ENCODE measurements at regions not wholly inside any gene's neighbourhood (a gene's known extent, or its start where the extent isn't known, plus 50 kb on each side); places are given as distances from the start of the nearest gene placed in this dataset.

- Histone ChIP-seq H3K9ac (ENCODE audit: insufficient read length, low read depth) (no peak overlapping the region), H3K4me1 (ENCODE audit: insufficient read depth, insufficient read length) (no peaks in the 10 kb centered on the region), H3K4me3 (ENCODE audit: insufficient read length, low read depth) (no peak overlapping the region), H3K36me3 (ENCODE audit: insufficient read depth, insufficient read length, low read length) (no peaks in the 10 kb centered on the region), H3K9me3 (ENCODE audit: insufficient read depth, low read length) (no peaks in the 10 kb centered on the region), H3K27me3 (ENCODE audit: insufficient read depth, insufficient read length) (no peaks in the 10 kb centered on the region)
- no peak for DNase-seq (ENCODE audit: low read depth, low spot score)
- TF ChIP-seq YY1 (IDR thresholded peaks at IDR 0.05; ENCODE audit: insufficient read depth, insufficient read length) (no peak), ZNF274 (IDR thresholded peaks at IDR 0.05; ENCODE audit: low read depth, low read length) (no peak), SUZ12 (IDR thresholded peaks at IDR 0.05; ENCODE audit: extremely low read depth, insufficient read depth, insufficient read length) (no peak)
Observed at GRCh38 chr6:98579079-98579478, 255.3 kb upstream of the POU3F2 start.

GRCh38 chr6:98579941-98580340 lies 254.4 kb upstream of the POU3F2 start:
- no peaks in the 10 kb centered on the region for H3K9me3 ChIP-seq (ENCODE audit: insufficient read depth, low read length)
- H3K36me3 ChIP-seq (ENCODE audit: insufficient read depth, insufficient read length, low read length): no peaks in the 10 kb centered on the region
- no peak overlapping the region for H3K4me3 ChIP-seq (ENCODE audit: insufficient read length, low read depth)
- H3K4me1 ChIP-seq (ENCODE audit: insufficient read depth, insufficient read length): no peaks in the 10 kb centered on the region
- no peak for DNase-seq (ENCODE audit: low read depth, low spot score)
- no peak overlapping the region for H3K9ac ChIP-seq (ENCODE audit: insufficient read length, low read depth)
- no peak for TF ChIP-seq ZNF274 (IDR thresholded peaks at IDR 0.05; ENCODE audit: low read depth, low read length)
- no peak for TF ChIP-seq SUZ12 (IDR thresholded peaks at IDR 0.05; ENCODE audit: extremely low read depth, insufficient read depth, insufficient read length)
- TF ChIP-seq YY1 (IDR thresholded peaks at IDR 0.05; ENCODE audit: insufficient read depth, insufficient read length): no peak
- no peaks in the 10 kb centered on the region for H3K27me3 ChIP-seq (ENCODE audit: insufficient read depth, insufficient read length)

DNA sequence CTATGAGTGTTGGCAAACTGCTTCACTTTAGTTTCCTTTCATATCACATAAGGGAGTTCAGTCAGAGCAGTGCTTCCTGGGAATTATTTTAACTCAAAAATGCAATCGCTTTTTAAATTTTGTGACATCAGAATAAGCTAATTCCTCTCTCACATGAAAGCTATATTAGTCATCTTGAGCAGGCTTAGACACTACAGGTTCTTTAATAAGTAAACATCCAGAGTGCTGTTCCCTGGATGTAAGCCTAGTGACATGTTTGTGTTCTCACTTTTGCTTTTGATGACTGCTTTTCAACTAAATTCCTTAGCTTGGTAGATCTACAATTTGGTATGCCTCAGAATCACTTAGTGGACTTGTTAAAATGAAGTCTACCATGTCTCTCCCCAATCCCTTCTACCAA lies 252.7 kb upstream of the POU3F2 start:
- no peaks in the 10 kb centered on the region for H3K36me3 ChIP-seq (ENCODE audit: insufficient read depth, insufficient read length, low read length)
- TF ChIP-seq YY1 (IDR thresholded peaks at IDR 0.05; ENCODE audit: insufficient read depth, insufficient read length) (no peak), SUZ12 (IDR thresholded peaks at IDR 0.05; ENCODE audit: extremely low read depth, insufficient read depth, insufficient read length) (no peak), ZNF274 (IDR thresholded peaks at IDR 0.05; ENCODE audit: low read depth, low read length) (no peak)
- no peak for DNase-seq (ENCODE audit: low read depth, low spot score)
- H3K4me3 ChIP-seq (ENCODE audit: insufficient read length, low read depth): no peak overlapping the region
- H3K27me3 ChIP-seq (ENCODE audit: insufficient read depth, insufficient read length): no peaks in the 10 kb centered on the region
- H3K9ac ChIP-seq (ENCODE audit: insufficient read length, low read depth): no peak overlapping the region
- no peaks in the 10 kb centered on the region for H3K9me3 ChIP-seq (ENCODE audit: insufficient read depth, low read length)
- H3K4me1 ChIP-seq (ENCODE audit: insufficient read depth, insufficient read length): no peaks in the 10 kb centered on the region

DNA sequence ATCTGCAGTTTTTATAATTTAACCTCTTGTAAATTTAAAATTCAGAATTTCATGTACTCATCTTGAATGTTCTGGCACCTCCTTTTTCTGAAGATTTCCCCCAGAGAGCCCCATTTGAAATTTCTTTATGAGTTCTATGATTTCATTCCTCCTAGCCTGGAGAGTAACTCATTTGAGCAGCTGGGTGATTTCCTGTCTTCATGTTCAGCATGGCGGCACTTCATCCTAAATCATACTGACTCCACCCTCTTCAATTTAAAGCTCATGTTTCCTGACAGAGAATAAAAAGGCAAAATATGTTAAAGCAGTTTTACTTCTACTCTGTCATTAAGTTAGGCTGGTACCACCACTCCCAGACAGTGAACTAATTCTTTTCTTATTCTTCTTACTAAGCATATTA lies 250.9 kb upstream of the POU3F2 start:
- DNase-seq (ENCODE audit: low read depth, low spot score): no peak
- TF ChIP-seq YY1 (IDR thresholded peaks at IDR 0.05; ENCODE audit: insufficient read depth, insufficient read length) (no peak), SUZ12 (IDR thresholded peaks at IDR 0.05; ENCODE audit: extremely low read depth, insufficient read depth, insufficient read length) (no peak), ZNF274 (IDR thresholded peaks at IDR 0.05; ENCODE audit: low read depth, low read length) (no peak)
- Histone ChIP-seq H3K9me3 (ENCODE audit: insufficient read depth, low read length) (no peaks in the 10 kb centered on the region), H3K27me3 (ENCODE audit: insufficient read depth, insufficient read length) (no peaks in the 10 kb centered on the region), H3K4me1 (ENCODE audit: insufficient read depth, insufficient read length) (no peaks in the 10 kb centered on the region), H3K36me3 (ENCODE audit: insufficient read depth, insufficient read length, low read length) (no peaks in the 10 kb centered on the region), H3K9ac (ENCODE audit: insufficient read length, low read depth) (no peak overlapping the region), H3K4me3 (ENCODE audit: insufficient read length, low read depth) (no peak overlapping the region)

- Histone ChIP-seq H3K4me1 (ENCODE audit: insufficient read depth, insufficient read length) (no peaks in the 10 kb centered on the region), H3K4me3 (ENCODE audit: insufficient read length, low read depth) (no peak overlapping the region), H3K36me3 (ENCODE audit: insufficient read depth, insufficient read length, low read length) (no peaks in the 10 kb centered on the region), H3K9ac (ENCODE audit: insufficient read length, low read depth) (no peak overlapping the region), H3K9me3 (ENCODE audit: insufficient read depth, low read length) (no peaks in the 10 kb centered on the region), H3K27me3 (ENCODE audit: insufficient read depth, insufficient read length) (no peaks in the 10 kb centered on the region)
- TF ChIP-seq ZNF274 (IDR thresholded peaks at IDR 0.05; ENCODE audit: low read depth, low read length) (no peak), SUZ12 (IDR thresholded peaks at IDR 0.05; ENCODE audit: extremely low read depth, insufficient read depth, insufficient read length) (no peak), YY1 (IDR thresholded peaks at IDR 0.05; ENCODE audit: insufficient read depth, insufficient read length) (no peak)
- no peak for DNase-seq (ENCODE audit: low read depth, low spot score)
Observed at GRCh38 chr6:98586163-98586562, 248.2 kb upstream of the POU3F2 start.

DNA sequence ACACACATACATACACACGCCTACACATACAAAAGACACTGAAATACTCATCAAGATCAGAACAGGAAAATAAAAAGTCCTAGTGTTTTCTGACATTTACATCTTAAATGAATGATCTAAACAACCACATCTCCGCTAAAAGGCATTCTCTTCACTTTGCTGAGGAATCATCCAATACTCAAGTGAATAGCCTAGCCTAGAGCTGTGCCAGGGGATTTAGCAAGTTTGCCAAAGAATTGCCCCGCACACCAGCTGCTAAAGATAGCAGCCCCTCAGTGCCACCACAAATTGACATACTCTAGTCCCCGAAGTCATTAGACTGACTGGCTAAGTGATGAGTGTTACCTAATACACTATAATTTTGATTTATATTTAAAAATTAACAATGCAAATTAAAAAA lies 246.8 kb upstream of the POU3F2 start:
- Histone ChIP-seq H3K9ac (ENCODE audit: insufficient read length, low read depth) (no peak overlapping the region), H3K9me3 (ENCODE audit: insufficient read depth, low read length) (no peaks in the 10 kb centered on the region), H3K4me3 (ENCODE audit: insufficient read length, low read depth) (no peak overlapping the region), H3K4me1 (ENCODE audit: insufficient read depth, insufficient read length) (no peaks in the 10 kb centered on the region), H3K36me3 (ENCODE audit: insufficient read depth, insufficient read length, low read length) (no peaks in the 10 kb centered on the region), H3K27me3 (ENCODE audit: insufficient read depth, insufficient read length) (no peaks in the 10 kb centered on the region)
- no peak for DNase-seq (ENCODE audit: low read depth, low spot score)
- TF ChIP-seq SUZ12 (IDR thresholded peaks at IDR 0.05; ENCODE audit: extremely low read depth, insufficient read depth, insufficient read length) (no peak), YY1 (IDR thresholded peaks at IDR 0.05; ENCODE audit: insufficient read depth, insufficient read length) (no peak), ZNF274 (IDR thresholded peaks at IDR 0.05; ENCODE audit: low read depth, low read length) (no peak)

- no peak overlapping the region for H3K4me3 ChIP-seq (ENCODE audit: insufficient read length, low read depth)
- no peaks in the 10 kb centered on the region for H3K9me3 ChIP-seq (ENCODE audit: insufficient read depth, low read length)
- H3K27me3 ChIP-seq (ENCODE audit: insufficient read depth, insufficient read length): no peaks in the 10 kb centered on the region
- no peaks in the 10 kb centered on the region for H3K36me3 ChIP-seq (ENCODE audit: insufficient read depth, insufficient read length, low read length)
- no peaks in the 10 kb centered on the region for H3K4me1 ChIP-seq (ENCODE audit: insufficient read depth, insufficient read length)
- TF ChIP-seq ZNF274 (IDR thresholded peaks at IDR 0.05; ENCODE audit: low read depth, low read length): no peak
- no peak for TF ChIP-seq YY1 (IDR thresholded peaks at IDR 0.05; ENCODE audit: insufficient read depth, insufficient read length)
- TF ChIP-seq SUZ12 (IDR thresholded peaks at IDR 0.05; ENCODE audit: extremely low read depth, insufficient read depth, insufficient read length): no peak
- no peak overlapping the region for H3K9ac ChIP-seq (ENCODE audit: insufficient read length, low read depth)
- no peak for DNase-seq (ENCODE audit: low read depth, low spot score)
Observed at GRCh38 chr6:98589536-98589935, 244.8 kb upstream of the POU3F2 start.
